ENCODE measurements at regions not wholly inside any gene's neighbourhood (a gene's known extent, or its start where the extent isn't known, plus 50 kb on each side); places are given as distances from the start of the nearest gene placed in this dataset.

GRCh38 chr9:73370053-73370452 lies 218.4 kb downstream of the ANXA1 start:
- no peak overlapping the region for H3K4me3 ChIP-seq
- H3K36me3 ChIP-seq (ENCODE audit: low read depth): no peaks in the 10 kb centered on the region
- no peaks in the 10 kb centered on the region for H3K79me2 ChIP-seq (ENCODE audit: low read depth)
- intact Hi-C loops (cut with micrococcal nuclease; ENCODE audit: unreplicated experiment): no loop called here
- H2AFZ ChIP-seq: no peak overlapping the region
- no peak for TF ChIP-seq EZH2 (IDR thresholded peaks at IDR 0.05; ENCODE audit: low read depth)
- no peak for TF ChIP-seq CTCF (conservative IDR thresholded peaks at IDR 0.05)
- no peaks in the 10 kb centered on the region; the same call in 1 of the 2 replicates for H3K9me3 ChIP-seq (ENCODE audit: insufficient read depth, low read depth)
- ChIA-PET POLR2A (ENCODE audit: unreplicated experiment) (no interaction called here), CTCF (no interaction called here)
- H4K20me1 ChIP-seq (ENCODE audit: insufficient read depth): no peaks in the 10 kb centered on the region
- DNase-seq: no peak
- BruUV-seq (replicated peaks): no TSS peak
- H3K9me2 ChIP-seq (ENCODE audit: insufficient read depth): no peaks in the 10 kb centered on the region
- no peaks in the 10 kb centered on the region for H3K4me1 ChIP-seq (replicated peaks; ENCODE audit: insufficient read depth)
- H3F3A ChIP-seq (ENCODE audit: insufficient read depth, low read depth): no peaks in the 10 kb centered on the region
- H3K27me3 ChIP-seq (ENCODE audit: insufficient read depth, low read depth): no peaks in the 10 kb centered on the region
- H3K4me2 ChIP-seq: no peak overlapping the region
- H3K27ac ChIP-seq: no peak overlapping the region

DNA sequence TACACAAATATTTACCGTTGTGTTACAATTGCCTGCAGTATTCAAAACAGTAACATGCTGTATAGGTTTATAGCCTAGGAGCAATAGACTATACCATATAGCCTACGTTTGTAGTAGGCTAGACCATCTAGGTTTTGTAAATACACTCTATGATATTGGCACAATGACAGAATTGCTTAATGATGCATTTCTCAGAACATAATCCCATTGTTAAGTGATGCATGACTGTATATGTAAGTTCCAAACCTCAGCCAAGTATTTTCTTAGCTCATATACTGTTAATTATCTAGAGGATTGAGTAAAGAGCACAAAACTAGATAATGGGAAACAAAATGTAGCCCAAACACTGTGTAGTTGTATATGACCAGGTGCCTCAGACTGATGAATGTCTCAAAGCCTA lies 220.1 kb downstream of the ANXA1 start:
- intact Hi-C loops (cut with micrococcal nuclease; ENCODE audit: unreplicated experiment): no loop called here
- Histone ChIP-seq H3K27me3 (ENCODE audit: insufficient read depth, low read depth) (no peaks in the 10 kb centered on the region), H4K20me1 (ENCODE audit: insufficient read depth) (no peaks in the 10 kb centered on the region), H3K4me3 (no peak overlapping the region), H3K4me1 (replicated peaks; ENCODE audit: insufficient read depth) (no peaks in the 10 kb centered on the region), H3K9me2 (ENCODE audit: insufficient read depth) (no peaks in the 10 kb centered on the region), H3K4me2 (no peak overlapping the region), H3K9me3 (ENCODE audit: insufficient read depth, low read depth) (no peaks in the 10 kb centered on the region; the same call in 1 of the 2 replicates), H3K79me2 (ENCODE audit: low read depth) (no peaks in the 10 kb centered on the region), H2AFZ (no peak overlapping the region), H3F3A (ENCODE audit: insufficient read depth, low read depth) (no peaks in the 10 kb centered on the region), H3K36me3 (ENCODE audit: low read depth) (no peaks in the 10 kb centered on the region), H3K27ac (no peak overlapping the region)
- CTCF ChIA-PET: no interaction called here
- no TSS peak for BruUV-seq (replicated peaks)
- no peak for TF ChIP-seq CTCF (conservative IDR thresholded peaks at IDR 0.05)
- TF ChIP-seq EZH2 (IDR thresholded peaks at IDR 0.05; ENCODE audit: low read depth): no peak
- POLR2A ChIA-PET (ENCODE audit: unreplicated experiment): no interaction called here
- no peak for DNase-seq

GRCh38 chr9:73380411-73380810 lies 228.7 kb downstream of the ANXA1 start:
- Histone ChIP-seq H3K27ac (no peak overlapping the region), H2AFZ (no peak overlapping the region), H3K9me3 (ENCODE audit: insufficient read depth, low read depth) (no peaks in the 10 kb centered on the region), H4K20me1 (ENCODE audit: insufficient read depth) (no peaks in the 10 kb centered on the region), H3K9me2 (ENCODE audit: insufficient read depth) (no peaks in the 10 kb centered on the region), H3F3A (ENCODE audit: insufficient read depth, low read depth) (no peaks in the 10 kb centered on the region), H3K4me1 (replicated peaks; ENCODE audit: insufficient read depth) (no peaks in the 10 kb centered on the region), H3K4me3 (no peak overlapping the region), H3K79me2 (ENCODE audit: low read depth) (no peaks in the 10 kb centered on the region), H3K36me3 (ENCODE audit: low read depth) (no peaks in the 10 kb centered on the region), H3K4me2 (no peak overlapping the region), H3K27me3 (ENCODE audit: insufficient read depth, low read depth) (no peaks in the 10 kb centered on the region)
- no peak for DNase-seq
- intact Hi-C loops (cut with micrococcal nuclease; ENCODE audit: unreplicated experiment): no loop called here
- TF ChIP-seq EZH2 (IDR thresholded peaks at IDR 0.05; ENCODE audit: low read depth) (no peak), CTCF (conservative IDR thresholded peaks at IDR 0.05) (no peak)
- no TSS peak for BruUV-seq (replicated peaks)
- CTCF ChIA-PET: no interaction called here
- POLR2A ChIA-PET (ENCODE audit: unreplicated experiment): no interaction called here

Measured in PC-9 (cell line).